Cardiac septum (tissue), 1 donor: ENCODE measurements at regions not wholly inside any gene's neighbourhood (a gene's known extent, or its start where the extent isn't known, plus 50 kb on each side); places are given as distances from the start of the nearest gene placed in this dataset.
"Not testable (repeated sequence)": the region's sequence is repeated elsewhere in the genome, so short reads cannot be mapped to it uniquely, and the experiment has no call there.

Source experiments
- DNase-seq: peaks from one replicate; pipeline ENCODE4 v3.0.0-alpha.2; 2020; ENCODE audit warnings: low spot score
- intact Hi-C: fragments of 100-400 bp; cut with DNase I; formaldehyde crosslinking; loops from one replicate; pipeline ENCODE4 v1.14.0; 2022
- donor health status: DM: no; HTN: no; CAD: no.

DNA sequence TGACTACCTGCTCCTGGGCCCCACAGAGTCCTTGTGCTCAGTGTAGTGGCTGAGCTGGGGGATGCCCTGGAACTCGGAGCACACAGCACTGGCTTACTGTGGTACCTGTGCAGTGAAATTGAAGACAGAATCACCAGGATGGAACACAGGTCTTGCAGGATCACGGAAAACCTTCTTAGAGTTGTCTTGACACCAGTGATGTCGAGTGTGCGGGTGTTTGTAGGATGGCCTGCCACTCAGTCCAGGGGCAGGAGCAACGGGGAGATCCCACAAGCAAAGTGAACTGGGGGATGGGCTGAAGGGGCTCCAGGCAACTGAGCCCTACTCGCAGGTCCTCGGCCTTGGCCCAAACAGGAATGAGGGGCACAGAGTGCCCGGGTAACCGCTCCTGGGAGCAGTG, 122.2 kb upstream of the SERF1A start:
- intact Hi-C loops, result not testable (repeated sequence)
- DNase-seq, result peak; percentile 5
